Urinary bladder (tissue), 3 donors: ENCODE measurements at regions not wholly inside any gene's neighbourhood (a gene's known extent, or its start where the extent isn't known, plus 50 kb on each side); places are given as distances from the start of the nearest gene placed in this dataset.
"Not testable (repeated sequence)": the region's sequence is repeated elsewhere in the genome, so short reads cannot be mapped to it uniquely, and the experiment has no call there.

Experiments
- DNase-seq: peaks from one replicate; pipeline ENCODE4 v3.0.0-alpha.2; 2015; ENCODE audit errors: extremely low spot score
- H3K27ac ChIP-seq: one replicate; pipeline ENCODE4 v1.5.1; 2013; ENCODE audit warnings: low read depth, mild to moderate bottlenecking, moderate library complexity
- H3K36me3 ChIP-seq: one replicate; pipeline ENCODE4 v1.6.1; 2013; ENCODE audit warnings: mild to moderate bottlenecking, moderate library complexity; ENCODE audit not compliant: insufficient read depth
- H3K4me1 ChIP-seq: one replicate; pipeline ENCODE4 v1.6.1; 2013; ENCODE audit warnings: mild to moderate bottlenecking, moderate library complexity; ENCODE audit not compliant: insufficient read depth
- H3K4me3 ChIP-seq: one replicate; pipeline ENCODE4 v1.5.1; 2013; ENCODE audit warnings: low read depth, low read length
- WGBS: extraction: QIAGEN DNeasy Blood & Tissue Kit; methylation state at CpG from one replicate; pipeline ENCODE4 v1.1.7; 2013; 5-methylcytosine and 5-hydroxymethylcytosine counted together
- donor health status: healthy with polysubstance abuse.
- donor health status: healthy.

GRCh38 chr9:67179185-67179584 lies 186.8 kb upstream of the SPATA31A3 start:
- H3K36me3 ChIP-seq, H3K4me1 ChIP-seq, H3K4me3 ChIP-seq, DNase-seq, H3K27ac ChIP-seq: not testable (repeated sequence)
- 93% methylated on average over 2 of the region's 2 CpGs for WGBS

DNA sequence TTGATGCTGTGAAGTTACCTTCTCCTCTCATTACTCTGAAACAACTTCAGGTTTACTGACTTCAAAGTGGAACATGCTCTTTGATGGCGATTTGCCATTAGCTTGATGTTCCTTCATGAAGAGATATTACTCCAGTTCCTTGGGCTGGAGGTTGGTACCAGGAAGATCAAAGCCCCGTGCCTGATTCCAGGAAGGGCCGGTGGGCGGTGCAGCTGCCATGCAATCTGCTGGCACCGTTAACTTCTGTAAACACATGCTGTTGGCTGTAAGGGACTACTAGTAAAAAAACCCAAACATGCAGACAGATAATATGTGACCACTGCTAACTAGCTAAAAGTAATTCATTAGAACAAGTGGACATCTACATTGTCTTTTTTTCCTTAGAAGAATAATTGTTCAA lies 182.8 kb upstream of the SPATA31A3 start:
- H3K4me1 ChIP-seq, H3K27ac ChIP-seq, H3K4me3 ChIP-seq, H3K36me3 ChIP-seq, DNase-seq: not testable (repeated sequence)
- WGBS = no CpG with 5 or more reads among the region's 5 CpGs

DNA sequence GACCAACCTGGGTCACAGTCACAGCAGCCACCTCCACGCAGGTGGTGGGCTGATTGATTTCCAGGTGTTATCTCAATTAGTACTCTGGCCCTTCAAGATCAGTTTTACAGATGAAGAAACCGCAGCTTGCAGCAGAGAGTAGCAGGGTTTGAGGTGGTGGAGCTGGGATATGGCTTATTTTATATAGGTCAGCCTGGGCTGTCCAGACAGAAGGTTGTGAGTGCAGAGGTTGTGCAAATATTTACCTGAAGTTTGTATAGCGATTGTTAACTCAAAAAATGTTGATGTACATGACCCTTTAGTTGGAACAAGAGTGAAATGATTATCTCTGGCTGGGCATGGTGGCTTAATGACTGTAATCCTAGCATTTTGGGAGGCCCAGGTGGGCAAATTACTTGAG lies 179.4 kb upstream of the SPATA31A3 start:
- WGBS = 91% methylated on average over 1 of the region's 3 CpGs
- not testable (repeated sequence) for H3K4me3 ChIP-seq, H3K36me3 ChIP-seq, DNase-seq, H3K27ac ChIP-seq, H3K4me1 ChIP-seq

DNA sequence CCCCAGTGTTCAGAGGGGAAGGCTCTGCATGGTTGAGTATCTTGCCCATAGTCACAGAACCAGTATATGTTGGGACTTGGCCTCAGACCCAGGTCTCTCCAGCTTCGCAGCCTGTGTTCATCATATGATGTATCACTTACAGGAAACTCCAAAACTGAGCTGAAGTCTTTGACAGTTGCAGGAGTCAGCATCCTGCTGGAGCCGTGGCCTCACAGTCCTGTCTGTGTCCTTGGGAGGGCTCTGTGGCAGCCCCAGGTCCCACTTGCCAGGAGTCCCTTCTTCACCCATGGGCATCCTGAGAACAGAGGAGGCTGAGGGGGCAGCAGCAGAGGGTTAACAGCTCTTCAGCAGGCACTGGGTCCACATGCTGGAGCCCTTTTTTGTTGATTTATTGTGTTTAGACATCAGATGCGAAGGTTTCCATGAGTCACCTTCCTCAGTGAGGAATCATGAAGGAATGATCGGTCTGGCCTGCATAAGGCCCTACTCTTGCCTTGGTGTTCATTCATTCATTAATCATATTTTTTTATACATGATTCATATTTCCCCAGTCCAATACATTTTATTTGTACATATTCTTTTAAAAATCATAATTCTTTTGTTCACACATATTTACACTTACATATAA lies 176.3 kb upstream of the SPATA31A3 start:
- not testable (repeated sequence) for H3K27ac ChIP-seq, H3K4me1 ChIP-seq, H3K4me3 ChIP-seq, DNase-seq, H3K36me3 ChIP-seq
- 33% methylated on average over 2 of the region's 4 CpGs for WGBS

- not testable (repeated sequence) for H3K4me3 ChIP-seq, DNase-seq, H3K27ac ChIP-seq, H3K4me1 ChIP-seq, H3K36me3 ChIP-seq
Observed at GRCh38 chr9:67166335-67166734, 174.0 kb upstream of the SPATA31A3 start.

DNA sequence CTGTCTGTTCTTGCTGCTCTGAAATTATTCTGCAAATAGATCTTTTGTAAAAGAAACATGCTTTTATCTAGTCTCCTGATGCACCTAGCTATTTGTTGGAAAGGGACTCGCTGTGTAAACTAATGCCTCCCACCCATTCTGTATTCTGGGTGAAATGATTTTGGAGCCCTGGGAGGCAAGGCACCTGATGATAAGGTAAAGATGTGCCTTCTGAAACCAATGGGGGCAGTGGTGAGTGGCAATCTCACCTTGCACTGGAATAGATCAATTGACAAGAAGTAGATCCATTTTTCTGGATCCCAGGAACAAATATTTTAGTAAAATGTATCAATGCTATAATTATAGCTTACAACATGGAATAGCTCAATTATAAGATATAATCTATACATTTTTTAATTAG lies 170.5 kb upstream of the SPATA31A3 start:
- H3K36me3 ChIP-seq, H3K4me3 ChIP-seq, H3K27ac ChIP-seq, H3K4me1 ChIP-seq, DNase-seq: not testable (repeated sequence)
- whole genome bisulfite sequencing = no CpG with 5 or more reads among the region's 1 CpG

DNA sequence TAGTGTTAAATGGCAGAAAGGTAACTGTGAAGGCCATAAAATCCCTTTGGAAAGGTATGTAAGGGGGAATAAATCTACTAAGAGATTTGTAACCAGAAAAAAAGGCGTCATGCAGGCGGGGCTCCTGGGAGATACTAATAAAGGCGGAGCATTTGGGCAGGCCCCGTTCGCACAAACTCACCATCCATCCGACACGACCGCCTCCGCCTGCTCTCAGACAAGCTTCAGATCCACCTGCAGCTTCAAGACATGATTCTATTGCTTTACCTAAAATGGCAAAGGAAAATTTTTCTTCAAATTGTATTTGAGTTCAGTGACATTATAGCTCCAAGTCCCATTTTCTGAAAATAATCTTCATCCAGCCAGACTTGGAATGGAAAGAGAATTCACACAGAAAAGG lies 162.9 kb upstream of the SPATA31A3 start:
- DNase-seq, H3K4me3 ChIP-seq, H3K36me3 ChIP-seq, H3K27ac ChIP-seq, H3K4me1 ChIP-seq: not testable (repeated sequence)
- 95% methylated on average over 8 of the region's 9 CpGs for WGBS

DNA sequence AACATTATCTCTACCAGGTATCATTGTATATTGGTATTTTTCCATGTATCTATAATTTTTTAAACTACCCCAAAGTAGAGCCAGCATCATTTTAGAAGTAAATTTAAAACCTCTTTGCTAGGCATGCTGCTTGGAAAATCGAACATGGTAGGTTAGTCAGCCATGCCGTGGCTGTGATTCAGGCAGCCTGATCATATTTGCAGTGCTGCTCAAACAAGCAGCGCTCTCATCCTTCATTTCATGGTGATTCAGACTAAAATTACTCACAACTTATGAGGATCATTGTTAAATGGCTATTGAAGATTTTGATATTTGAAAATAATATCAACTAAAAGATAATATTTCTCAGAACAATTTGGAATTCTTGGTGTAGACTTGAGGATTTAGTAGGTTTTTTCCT lies 161.2 kb upstream of the SPATA31A3 start:
- not testable (repeated sequence) for DNase-seq, H3K4me3 ChIP-seq, H3K36me3 ChIP-seq, H3K27ac ChIP-seq, H3K4me1 ChIP-seq
- WGBS = no CpG with 5 or more reads among the region's 3 CpGs

DNA sequence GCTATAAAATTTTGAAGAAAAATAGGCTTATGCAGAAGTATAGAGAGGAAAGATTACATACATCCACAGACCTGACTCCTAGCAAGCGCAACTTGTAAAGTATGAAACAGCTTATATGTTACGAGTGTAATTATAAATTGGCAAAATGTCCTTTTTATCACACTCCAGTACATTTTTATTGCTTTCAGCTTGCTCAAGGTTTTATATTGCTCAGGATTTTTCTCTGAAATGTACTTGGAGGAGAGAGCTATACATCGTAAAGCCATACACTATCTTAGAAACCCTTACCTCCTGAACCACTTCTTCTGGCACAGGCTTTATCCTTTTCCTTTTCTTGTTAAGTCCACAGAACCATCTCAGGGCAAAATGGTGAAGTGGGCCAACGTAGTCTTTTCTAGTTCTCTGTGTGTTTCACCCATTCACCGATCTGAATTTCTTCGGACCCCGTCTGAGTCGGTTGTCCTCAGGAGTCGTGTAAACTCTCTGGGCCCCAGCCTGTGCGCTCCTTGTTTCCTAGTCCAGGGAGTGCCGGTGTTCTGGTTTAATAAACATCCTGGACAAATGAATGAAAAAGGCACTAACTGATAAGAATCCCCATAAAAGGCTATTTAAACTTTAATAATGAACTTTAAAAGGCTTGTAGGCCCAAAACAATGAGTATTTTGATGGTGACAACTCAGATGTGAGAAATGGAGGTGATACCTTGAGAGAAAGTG lies 150.2 kb upstream of the SPATA31A3 start:
- WGBS = 55% methylated on average over 7 of the region's 11 CpGs
- not testable (repeated sequence) for DNase-seq, H3K4me3 ChIP-seq, H3K27ac ChIP-seq, H3K36me3 ChIP-seq, H3K4me1 ChIP-seq

GRCh38 chr9:67136376-67136775 lies 144.0 kb upstream of the SPATA31A3 start:
- H3K27ac ChIP-seq, H3K4me3 ChIP-seq, H3K36me3 ChIP-seq, DNase-seq, H3K4me1 ChIP-seq: not testable (repeated sequence)
- no CpG with 5 or more reads among the region's 2 CpGs for WGBS

GRCh38 chr9:67133124-67133523 lies 140.8 kb upstream of the SPATA31A3 start:
- H3K36me3 ChIP-seq, H3K4me1 ChIP-seq, H3K27ac ChIP-seq, DNase-seq, H3K4me3 ChIP-seq: not testable (repeated sequence)
- 96% methylated on average over 1 of the region's 2 CpGs for WGBS

- H3K27ac ChIP-seq, H3K4me1 ChIP-seq, H3K4me3 ChIP-seq, DNase-seq, H3K36me3 ChIP-seq: not testable (repeated sequence)
- no CpG with 5 or more reads among the region's 6 CpGs for WGBS
Observed at GRCh38 chr9:67116761-67117160, 124.4 kb upstream of the SPATA31A3 start.

GRCh38 chr9:67112148-67112547 lies 119.8 kb upstream of the SPATA31A3 start:
- H3K36me3 ChIP-seq, DNase-seq, H3K4me3 ChIP-seq, H3K27ac ChIP-seq, H3K4me1 ChIP-seq: not testable (repeated sequence)
- WGBS = no CpG with 5 or more reads among the region's 4 CpGs

DNA sequence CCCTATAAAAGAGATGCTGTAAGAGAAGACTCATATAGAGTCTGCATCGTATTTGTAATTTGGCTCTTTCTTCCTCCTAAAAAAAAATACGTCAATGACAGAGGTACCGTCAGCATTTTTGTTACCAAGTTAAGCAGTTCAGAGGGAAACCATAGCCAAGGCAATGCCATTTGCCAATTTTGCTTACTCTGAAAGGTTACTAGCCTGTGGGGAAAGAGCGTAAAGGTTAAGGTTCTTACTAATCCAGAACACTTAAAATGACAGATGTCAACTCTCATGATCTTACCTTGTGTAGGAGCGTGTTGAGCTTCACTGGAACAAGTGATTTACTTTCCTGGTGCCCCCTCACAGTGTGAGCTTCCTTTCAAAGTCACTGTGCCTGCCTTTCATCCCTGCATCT lies 119.4 kb upstream of the SPATA31A3 start:
- H3K4me3 ChIP-seq, DNase-seq, H3K36me3 ChIP-seq, H3K27ac ChIP-seq, H3K4me1 ChIP-seq: not testable (repeated sequence)
- 89% methylated on average over 3 of the region's 5 CpGs for WGBS
